ENCODE measurements at regions not wholly inside any gene's neighbourhood (a gene's known extent, or its start where the extent isn't known, plus 50 kb on each side); places are given as distances from the start of the nearest gene placed in this dataset.

DNA sequence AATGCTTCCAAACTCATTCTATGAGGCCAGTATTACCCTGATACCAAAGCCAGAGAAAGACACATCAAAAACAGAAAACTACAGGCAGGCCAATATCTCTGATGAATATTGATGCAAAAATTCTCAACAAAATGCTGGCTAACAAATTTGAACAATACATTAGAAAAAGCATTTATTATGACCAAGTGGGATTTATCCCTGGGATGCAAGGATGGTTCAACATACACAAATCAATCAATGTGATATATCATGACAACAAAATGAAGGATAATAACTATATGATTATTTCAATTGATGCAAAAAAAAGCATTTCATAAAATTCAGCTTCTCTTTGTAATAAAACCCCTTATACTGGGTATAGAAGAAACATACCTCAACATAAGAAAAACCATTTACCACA lies 550.9 kb downstream of the ADCYAP1 start:
- H3K36me3 ChIP-seq (replicated peaks in 1 of 2; ENCODE audit: control insufficient read depth in 1 of 2, insufficient read depth in 2 of 2, low read length in 1 of 2): no peaks in the 10 kb centered on the region
- H3K4me1 ChIP-seq (ENCODE audit: control insufficient read depth in 1 of 2, insufficient read depth in 2 of 2, low read depth in 1 of 2, low read length in 1 of 2): no peaks in the 10 kb centered on the region
- no peak overlapping the region for H3K27ac ChIP-seq (ENCODE audit: low read depth in 2 of 2, low read length in 1 of 2)
- no peaks in the 10 kb centered on the region for H3K79me2 ChIP-seq (ENCODE audit: insufficient read depth)
- no peak for TF ChIP-seq JUND (IDR thresholded peaks at IDR 0.05)
- no peak overlapping the region for H2AFZ ChIP-seq (ENCODE audit: low read depth)
- H3K9me2 ChIP-seq: no peaks in the 10 kb centered on the region
- no peak overlapping the region for H3K4me2 ChIP-seq
- ChIA-PET POLR2A (no interaction called here), CTCF (no interaction called here)
- H4K20me1 ChIP-seq (ENCODE audit: insufficient read depth): no peaks in the 10 kb centered on the region
- H3K4me3 ChIP-seq (ENCODE audit: low read depth in 2 of 2, low read length in 1 of 2): no peak overlapping the region
- H3K27me3 ChIP-seq (ENCODE audit: insufficient read depth): no peaks in the 10 kb centered on the region
- DNase-seq: no peak
- H3K9me3 ChIP-seq: no peaks in the 10 kb centered on the region
- H3F3A ChIP-seq (replicated peaks; ENCODE audit: insufficient read depth): no peaks in the 10 kb centered on the region
- H3K9ac ChIP-seq: no peak overlapping the region

- H3K79me2 ChIP-seq (ENCODE audit: insufficient read depth): no peaks in the 10 kb centered on the region
- no peak overlapping the region for H3K4me2 ChIP-seq
- H3K9me3 ChIP-seq: no peaks in the 10 kb centered on the region
- DNase-seq: no peak
- H3K27ac ChIP-seq (ENCODE audit: low read depth in 2 of 2, low read length in 1 of 2): no peak overlapping the region
- no peaks in the 10 kb centered on the region for H3F3A ChIP-seq (replicated peaks; ENCODE audit: insufficient read depth)
- no peak overlapping the region for H3K4me3 ChIP-seq (ENCODE audit: low read depth in 2 of 2, low read length in 1 of 2)
- H2AFZ ChIP-seq (ENCODE audit: low read depth): no peak overlapping the region; the same call in 1 of the 2 replicates
- no peaks in the 10 kb centered on the region for H3K36me3 ChIP-seq (replicated peaks in 1 of 2; ENCODE audit: control insufficient read depth in 1 of 2, insufficient read depth in 2 of 2, low read length in 1 of 2)
- no peaks in the 10 kb centered on the region for H3K4me1 ChIP-seq (ENCODE audit: control insufficient read depth in 1 of 2, insufficient read depth in 2 of 2, low read depth in 1 of 2, low read length in 1 of 2)
- H4K20me1 ChIP-seq (ENCODE audit: insufficient read depth): no peaks in the 10 kb centered on the region
- no peaks in the 10 kb centered on the region for H3K27me3 ChIP-seq (ENCODE audit: insufficient read depth)
- WGBS (ENCODE audit: low lambda C conversion rate): 2% methylated on average over 4 of the region's 4 CpGs
- H3K9me2 ChIP-seq: no peaks in the 10 kb centered on the region
- ChIA-PET CTCF (no interaction called here), POLR2A (no interaction called here)
- H3K9ac ChIP-seq: no peak overlapping the region
- TF ChIP-seq, protein P1, sequence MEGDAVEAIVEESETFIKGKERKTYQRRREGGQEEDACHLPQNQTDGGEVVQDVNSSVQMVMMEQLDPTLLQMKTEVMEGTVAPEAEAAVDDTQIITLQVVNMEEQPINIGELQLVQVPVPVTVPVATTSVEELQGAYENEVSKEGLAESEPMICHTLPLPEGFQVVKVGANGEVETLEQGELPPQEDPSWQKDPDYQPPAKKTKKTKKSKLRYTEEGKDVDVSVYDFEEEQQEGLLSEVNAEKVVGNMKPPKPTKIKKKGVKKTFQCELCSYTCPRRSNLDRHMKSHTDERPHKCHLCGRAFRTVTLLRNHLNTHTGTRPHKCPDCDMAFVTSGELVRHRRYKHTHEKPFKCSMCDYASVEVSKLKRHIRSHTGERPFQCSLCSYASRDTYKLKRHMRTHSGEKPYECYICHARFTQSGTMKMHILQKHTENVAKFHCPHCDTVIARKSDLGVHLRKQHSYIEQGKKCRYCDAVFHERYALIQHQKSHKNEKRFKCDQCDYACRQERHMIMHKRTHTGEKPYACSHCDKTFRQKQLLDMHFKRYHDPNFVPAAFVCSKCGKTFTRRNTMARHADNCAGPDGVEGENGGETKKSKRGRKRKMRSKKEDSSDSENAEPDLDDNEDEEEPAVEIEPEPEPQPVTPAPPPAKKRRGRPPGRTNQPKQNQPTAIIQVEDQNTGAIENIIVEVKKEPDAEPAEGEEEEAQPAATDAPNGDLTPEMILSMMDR (IDR thresholded peaks at IDR 0.05): no peak
- TF ChIP-seq REST (IDR thresholded peaks at IDR 0.05; ENCODE audit: low read depth, low read length): no peak
These were observed 553.9 kb downstream of the ADCYAP1 start for GRCh38 chr18:1458547-1458946.

DNA sequence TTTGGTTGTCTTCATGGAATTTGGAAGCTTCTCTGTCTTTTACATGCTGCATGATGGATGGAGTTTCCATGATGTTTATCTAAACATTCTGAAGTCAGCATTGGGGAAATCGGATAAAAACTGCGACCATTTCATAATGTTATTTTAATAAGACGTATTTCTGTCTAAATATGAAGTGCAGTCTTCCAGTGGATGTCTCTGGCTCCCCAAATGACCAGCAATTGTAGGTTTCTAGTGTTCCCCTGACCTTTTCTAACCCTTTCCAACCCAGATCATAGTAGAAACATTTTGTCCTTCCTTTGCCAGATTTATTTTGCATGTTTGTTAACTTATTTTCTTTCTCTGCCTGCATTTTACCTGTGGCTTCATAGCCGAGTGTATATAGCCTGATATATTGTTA lies 559.3 kb downstream of the ADCYAP1 start:
- Histone ChIP-seq H3K4me1 (ENCODE audit: control insufficient read depth in 1 of 2, insufficient read depth in 2 of 2, low read depth in 1 of 2, low read length in 1 of 2) (no peaks in the 10 kb centered on the region), H3K9me2 (no peaks in the 10 kb centered on the region), H4K20me1 (ENCODE audit: insufficient read depth) (no peaks in the 10 kb centered on the region), H3K4me2 (no peak overlapping the region), H3K9me3 (no peaks in the 10 kb centered on the region), H2AFZ (ENCODE audit: low read depth) (no peak overlapping the region), H3K27ac (ENCODE audit: low read depth in 2 of 2, low read length in 1 of 2) (no peak overlapping the region), H3K4me3 (ENCODE audit: low read depth in 2 of 2, low read length in 1 of 2) (no peak overlapping the region), H3F3A (replicated peaks; ENCODE audit: insufficient read depth) (no peaks in the 10 kb centered on the region), H3K9ac (no peak overlapping the region), H3K79me2 (ENCODE audit: insufficient read depth) (no peaks in the 10 kb centered on the region), H3K27me3 (ENCODE audit: insufficient read depth) (no peaks in the 10 kb centered on the region), H3K36me3 (replicated peaks in 1 of 2; ENCODE audit: control insufficient read depth in 1 of 2, insufficient read depth in 2 of 2, low read length in 1 of 2) (no peaks in the 10 kb centered on the region)
- DNase-seq: no peak
- ChIA-PET CTCF (no interaction called here), POLR2A (no interaction called here)
- WGBS (ENCODE audit: low lambda C conversion rate): 2% methylated on average over 4 of the region's 4 CpGs
- TF ChIP-seq POLR2AphosphoS5 (IDR thresholded peaks at IDR 0.05; ENCODE audit: low read depth, low read length) (no peak), NFIC (IDR thresholded peaks at IDR 0.05; ENCODE audit: borderline replicate concordance) (no peak), ELF1 (IDR thresholded peaks at IDR 0.05) (no peak), TEAD4 (IDR thresholded peaks at IDR 0.05; ENCODE audit: borderline replicate concordance, insufficient read depth) (no peak), FOSL2 (IDR thresholded peaks at IDR 0.05; ENCODE audit: borderline replicate concordance, low read depth) (no peak), USF2 (IDR thresholded peaks at IDR 0.05; ENCODE audit: borderline replicate concordance, low read depth, low read length) (no peak)
- TF ChIP-seq, protein P2, sequence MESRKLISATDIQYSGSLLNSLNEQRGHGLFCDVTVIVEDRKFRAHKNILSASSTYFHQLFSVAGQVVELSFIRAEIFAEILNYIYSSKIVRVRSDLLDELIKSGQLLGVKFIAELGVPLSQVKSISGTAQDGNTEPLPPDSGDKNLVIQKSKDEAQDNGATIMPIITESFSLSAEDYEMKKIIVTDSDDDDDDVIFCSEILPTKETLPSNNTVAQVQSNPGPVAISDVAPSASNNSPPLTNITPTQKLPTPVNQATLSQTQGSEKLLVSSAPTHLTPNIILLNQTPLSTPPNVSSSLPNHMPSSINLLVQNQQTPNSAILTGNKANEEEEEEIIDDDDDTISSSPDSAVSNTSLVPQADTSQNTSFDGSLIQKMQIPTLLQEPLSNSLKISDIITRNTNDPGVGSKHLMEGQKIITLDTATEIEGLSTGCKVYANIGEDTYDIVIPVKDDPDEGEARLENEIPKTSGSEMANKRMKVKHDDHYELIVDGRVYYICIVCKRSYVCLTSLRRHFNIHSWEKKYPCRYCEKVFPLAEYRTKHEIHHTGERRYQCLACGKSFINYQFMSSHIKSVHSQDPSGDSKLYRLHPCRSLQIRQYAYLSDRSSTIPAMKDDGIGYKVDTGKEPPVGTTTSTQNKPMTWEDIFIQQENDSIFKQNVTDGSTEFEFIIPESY (IDR thresholded peaks at IDR 0.05; ENCODE audit: borderline replicate concordance, low read depth): no peak
- TF ChIP-seq, protein P3, sequence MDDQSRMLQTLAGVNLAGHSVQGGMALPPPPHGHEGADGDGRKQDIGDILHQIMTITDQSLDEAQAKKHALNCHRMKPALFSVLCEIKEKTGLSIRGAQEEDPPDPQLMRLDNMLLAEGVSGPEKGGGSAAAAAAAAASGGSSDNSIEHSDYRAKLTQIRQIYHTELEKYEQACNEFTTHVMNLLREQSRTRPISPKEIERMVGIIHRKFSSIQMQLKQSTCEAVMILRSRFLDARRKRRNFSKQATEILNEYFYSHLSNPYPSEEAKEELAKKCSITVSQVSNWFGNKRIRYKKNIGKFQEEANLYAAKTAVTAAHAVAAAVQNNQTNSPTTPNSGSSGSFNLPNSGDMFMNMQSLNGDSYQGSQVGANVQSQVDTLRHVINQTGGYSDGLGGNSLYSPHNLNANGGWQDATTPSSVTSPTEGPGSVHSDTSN (IDR thresholded peaks at IDR 0.05): no peak
- TF ChIP-seq, protein P4, sequence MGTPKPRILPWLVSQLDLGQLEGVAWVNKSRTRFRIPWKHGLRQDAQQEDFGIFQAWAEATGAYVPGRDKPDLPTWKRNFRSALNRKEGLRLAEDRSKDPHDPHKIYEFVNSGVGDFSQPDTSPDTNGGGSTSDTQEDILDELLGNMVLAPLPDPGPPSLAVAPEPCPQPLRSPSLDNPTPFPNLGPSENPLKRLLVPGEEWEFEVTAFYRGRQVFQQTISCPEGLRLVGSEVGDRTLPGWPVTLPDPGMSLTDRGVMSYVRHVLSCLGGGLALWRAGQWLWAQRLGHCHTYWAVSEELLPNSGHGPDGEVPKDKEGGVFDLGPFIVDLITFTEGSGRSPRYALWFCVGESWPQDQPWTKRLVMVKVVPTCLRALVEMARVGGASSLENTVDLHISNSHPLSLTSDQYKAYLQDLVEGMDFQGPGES (IDR thresholded peaks at IDR 0.05; ENCODE audit: low read depth, low read length): no peak

Measured in SK-N-SH (cell line).